ENCODE measurements at regions not wholly inside any gene's neighbourhood (a gene's known extent, or its start where the extent isn't known, plus 50 kb on each side); places are given as distances from the start of the nearest gene placed in this dataset.

- no peak for DNase-seq (ENCODE audit: low read depth in 2 of 2)
These were observed 166.0 kb upstream of the MDFIC start for GRCh38 chr7:114755856-114756255.

GRCh38 chr7:114758661-114759227, 163.2 kb upstream of the MDFIC start:
- no peak for DNase-seq (ENCODE audit: low read depth in 2 of 2)

GRCh38 chr7:114759347-114760062, 162.4 kb upstream of the MDFIC start:
- no peak for DNase-seq (ENCODE audit: low read depth in 2 of 2)

- DNase-seq (ENCODE audit: low read depth in 2 of 2) = no peak
These were observed 161.4 kb upstream of the MDFIC start for GRCh38 chr7:114760477-114760876.

GRCh38 chr7:114761973-114762372, 159.9 kb upstream of the MDFIC start:
- DNase-seq (ENCODE audit: low read depth in 2 of 2) = no peak

- no peak for DNase-seq (ENCODE audit: low read depth in 2 of 2)
These were observed 156.4 kb upstream of the MDFIC start for GRCh38 chr7:114765331-114766040.

GRCh38 chr7:114766041-114766356, 155.9 kb upstream of the MDFIC start:
- DNase-seq (ENCODE audit: low read depth in 2 of 2) = no peak

GRCh38 chr7:114777288-114777687, 144.6 kb upstream of the MDFIC start:
- DNase-seq (ENCODE audit: low read depth in 2 of 2) = no peak

GRCh38 chr7:114783508-114783907, 138.4 kb upstream of the MDFIC start:
- DNase-seq (ENCODE audit: low read depth in 2 of 2) = no peak

GRCh38 chr7:114784177-114784576, 137.7 kb upstream of the MDFIC start:
- no peak for DNase-seq (ENCODE audit: low read depth in 2 of 2)

- DNase-seq (ENCODE audit: low read depth in 2 of 2) = no peak
These were observed 137.1 kb upstream of the MDFIC start for GRCh38 chr7:114784746-114785145.

GRCh38 chr7:114785496-114785895, 136.4 kb upstream of the MDFIC start:
- no peak for DNase-seq (ENCODE audit: low read depth in 2 of 2)

GRCh38 chr7:114786455-114786854, 135.4 kb upstream of the MDFIC start:
- no peak for DNase-seq (ENCODE audit: low read depth in 2 of 2)

- no peak for DNase-seq (ENCODE audit: low read depth in 2 of 2)
These were observed 134.3 kb upstream of the MDFIC start for GRCh38 chr7:114787556-114787955.

- DNase-seq (ENCODE audit: low read depth in 2 of 2) = no peak
These were observed 133.2 kb upstream of the MDFIC start for GRCh38 chr7:114788706-114789105.

- DNase-seq (ENCODE audit: low read depth in 2 of 2) = no peak
These were observed 132.7 kb upstream of the MDFIC start for GRCh38 chr7:114789161-114789560.

GRCh38 chr7:114789871-114790311, 132.0 kb upstream of the MDFIC start:
- no peak for DNase-seq (ENCODE audit: low read depth in 2 of 2)

- no peak for DNase-seq (ENCODE audit: low read depth in 2 of 2)
These were observed 131.4 kb upstream of the MDFIC start for GRCh38 chr7:114790521-114790920.

GRCh38 chr7:114791771-114792170, 130.1 kb upstream of the MDFIC start:
- no peak for DNase-seq (ENCODE audit: low read depth in 2 of 2)

GRCh38 chr7:114793155-114793845, 128.6 kb upstream of the MDFIC start:
- no peak for DNase-seq (ENCODE audit: low read depth in 2 of 2)

- no peak for DNase-seq (ENCODE audit: low read depth in 2 of 2)
These were observed 126.4 kb upstream of the MDFIC start for GRCh38 chr7:114795475-114795874.

- no peak for DNase-seq (ENCODE audit: low read depth in 2 of 2)
These were observed 122.3 kb upstream of the MDFIC start for GRCh38 chr7:114799628-114800028.

- no peak for DNase-seq (ENCODE audit: low read depth in 2 of 2)
These were observed 119.3 kb upstream of the MDFIC start for GRCh38 chr7:114802632-114803031.
